ENCODE measurements at regions not wholly inside any gene's neighbourhood (a gene's known extent, or its start where the extent isn't known, plus 50 kb on each side); places are given as distances from the start of the nearest gene placed in this dataset.
A peak's percentile ranks its signal among the peaks of the same experiment; 100 is the strongest.
"Not testable (repeated sequence)": the region's sequence is repeated elsewhere in the genome, so short reads cannot be mapped to it uniquely, and the experiment has no call there.

- H3K4me3 ChIP-seq; H3K4me2 ChIP-seq; H3K4me1 ChIP-seq; POLR2A ChIA-PET; DNase-seq (ENCODE audit: low read depth in 1 of 2, low spot score in 1 of 2); H3K9me3 ChIP-seq; ATAC-seq; CTCF ChIA-PET; H3K27ac ChIP-seq; FAIRE-seq: not testable (repeated sequence)
- 92% methylated on average over 9 of the region's 12 CpGs for WGBS (ENCODE audit: missing lambda C conversion rate)
Measured at GRCh38 chr3:195965217-195965616, 56.9 kb upstream of the TNK2 start.

GRCh38 chr3:195964318-195965107 lies 56.2 kb upstream of the TNK2 start:
- DNase-seq (ENCODE audit: low read depth in 1 of 2, low spot score in 1 of 2); H3K9me3 ChIP-seq; H3K4me2 ChIP-seq; FAIRE-seq; ATAC-seq; H3K27ac ChIP-seq; H3K4me3 ChIP-seq; POLR2A ChIA-PET; H3K4me1 ChIP-seq; CTCF ChIA-PET: not testable (repeated sequence)
- 84% methylated on average over 11 of the region's 15 CpGs for WGBS (ENCODE audit: missing lambda C conversion rate)

DNA sequence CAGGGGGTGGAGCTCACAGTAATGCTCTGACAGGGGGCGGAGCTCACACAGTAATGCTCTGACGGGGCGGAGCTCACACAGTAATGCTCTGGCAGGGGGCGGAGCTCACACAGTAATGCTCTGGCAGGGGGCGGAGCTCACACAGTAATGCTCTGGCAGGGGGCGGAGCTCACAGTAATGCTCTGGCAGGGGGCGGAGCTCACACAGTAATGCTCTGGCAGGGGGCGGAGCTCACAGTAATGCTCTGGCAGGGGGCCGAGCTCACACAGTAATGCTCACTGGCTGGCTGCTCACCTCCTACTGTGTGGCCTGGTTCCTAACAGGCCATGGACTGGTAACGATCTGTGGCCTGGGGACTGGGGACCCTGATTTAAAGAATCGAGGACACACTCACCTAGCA lies 53.9 kb upstream of the TNK2 start:
- CTCF ChIA-PET; FAIRE-seq; H3K4me2 ChIP-seq; H3K9me3 ChIP-seq; H3K4me1 ChIP-seq; H3K27ac ChIP-seq; DNase-seq (ENCODE audit: low read depth in 1 of 2, low spot score in 1 of 2); POLR2A ChIA-PET; H3K4me3 ChIP-seq; ATAC-seq: not testable (repeated sequence)
- WGBS (ENCODE audit: missing lambda C conversion rate), result 90% methylated on average over 2 of the region's 11 CpGs

DNA sequence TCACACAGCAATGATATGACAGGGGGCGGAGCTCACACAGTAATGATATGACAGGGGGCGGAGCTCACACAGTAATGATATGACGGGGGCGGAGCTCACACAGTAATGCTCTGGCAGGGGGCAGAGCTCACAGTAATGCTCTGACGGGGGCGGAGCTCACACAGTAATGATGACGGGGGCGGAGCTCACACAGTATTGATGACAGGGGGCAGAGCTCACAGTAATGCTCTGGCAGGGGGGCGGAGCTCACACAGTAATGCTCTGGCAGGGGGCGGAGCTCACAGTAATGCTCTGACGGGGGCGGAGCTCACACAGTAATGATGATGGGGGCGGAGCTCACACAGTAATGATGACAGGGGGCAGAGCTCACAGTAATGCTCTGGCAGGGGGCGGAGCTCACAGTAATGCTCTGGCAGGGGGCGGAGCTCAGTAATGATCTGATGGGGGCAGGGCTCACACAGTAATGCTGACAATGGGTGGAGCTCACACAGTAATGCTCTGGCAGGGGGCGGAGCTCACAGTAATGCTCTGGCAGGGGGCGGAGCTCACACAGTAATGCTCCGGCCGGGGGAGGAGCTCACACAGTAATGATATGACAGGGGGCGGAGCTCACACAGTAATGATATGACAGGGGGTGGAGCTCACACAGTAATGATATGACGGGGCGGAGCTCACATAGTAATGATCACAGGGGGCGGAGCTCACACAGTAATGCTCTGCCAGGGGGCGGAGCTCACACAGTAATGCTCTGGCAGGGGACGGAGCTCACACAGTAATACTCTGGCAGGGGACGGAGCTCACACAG lies 52.8 kb upstream of the TNK2 start:
- H3K27ac ChIP-seq, CTCF ChIA-PET, H3K4me1 ChIP-seq, FAIRE-seq, H3K4me2 ChIP-seq, POLR2A ChIA-PET, ATAC-seq, H3K9me3 ChIP-seq, H3K4me3 ChIP-seq: not testable (repeated sequence)
- peak in 1 of 2 experiments; percentile 26 for DNase-seq (ENCODE audit: low read depth in 1 of 2, low spot score in 1 of 2)
- 84% methylated on average over 5 of the region's 26 CpGs for WGBS (ENCODE audit: missing lambda C conversion rate)

DNA sequence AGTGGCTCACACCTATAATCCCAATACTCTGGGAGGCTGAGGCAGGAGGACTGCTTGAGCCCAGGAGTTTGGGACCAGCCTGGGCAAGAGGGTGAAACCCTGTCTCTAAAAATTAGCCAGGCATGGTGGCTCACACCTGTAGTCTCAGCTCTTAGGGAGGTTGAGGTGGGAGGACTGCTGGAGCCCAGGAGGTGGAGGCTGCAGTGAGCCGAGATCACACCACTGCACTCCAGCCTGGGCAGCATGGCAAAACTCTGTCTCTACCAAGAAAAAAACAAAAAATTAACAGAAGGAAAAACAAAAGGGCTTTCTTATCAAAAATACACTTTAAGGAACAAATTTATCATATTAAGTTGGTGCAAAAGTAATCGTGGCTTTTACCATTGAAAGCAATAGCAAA lies 51.8 kb upstream of the TNK2 start:
- FAIRE-seq; CTCF ChIA-PET; H3K4me1 ChIP-seq; H3K9me3 ChIP-seq; H3K4me3 ChIP-seq; H3K27ac ChIP-seq; DNase-seq (ENCODE audit: low read depth in 1 of 2, low spot score in 1 of 2); ATAC-seq; POLR2A ChIA-PET; H3K4me2 ChIP-seq: not testable (repeated sequence)
- WGBS (ENCODE audit: missing lambda C conversion rate), result 85% methylated on average over 2 of the region's 2 CpGs

GRCh38 chr3:195959367-195960157 lies 51.2 kb upstream of the TNK2 start:
- POLR2A ChIA-PET, ATAC-seq: not testable (repeated sequence)
- 73% methylated on average over 9 of the region's 15 CpGs for WGBS (ENCODE audit: missing lambda C conversion rate)

GRCh38 chr3:195958736-195959135 lies 50.4 kb upstream of the TNK2 start:
- DNase-seq (ENCODE audit: low read depth in 1 of 2, low spot score in 1 of 2); H3K27ac ChIP-seq; H3K4me2 ChIP-seq; H3K4me3 ChIP-seq; H3K4me1 ChIP-seq; ATAC-seq; CTCF ChIA-PET; FAIRE-seq; H3K9me3 ChIP-seq; POLR2A ChIA-PET: not testable (repeated sequence)
- WGBS (ENCODE audit: missing lambda C conversion rate), result 87% methylated on average over 6 of the region's 11 CpGs

More at GRCh38 chr3:195959367-195960157, 51.2 kb upstream of the TNK2 start:
- CTCF ChIA-PET; DNase-seq (ENCODE audit: low read depth in 1 of 2, low spot score in 1 of 2); H3K9me3 ChIP-seq; H3K4me3 ChIP-seq; H3K27ac ChIP-seq; FAIRE-seq; H3K4me2 ChIP-seq; H3K4me1 ChIP-seq: not testable (repeated sequence)

Data from A549 (cell line).